ENCODE measurements at regions not wholly inside any gene's neighbourhood (a gene's known extent, or its start where the extent isn't known, plus 50 kb on each side); places are given as distances from the start of the nearest gene placed in this dataset.

- no peak for DNase-seq
- TF ChIP-seq CTCF (IDR thresholded peaks at IDR 0.05; ENCODE audit: partially characterized antibody, unreplicated experiment) = no peak
- Mint-ChIP-seq H3K36me3 (ENCODE audit: unreplicated experiment) (no peaks in the 10 kb centered on the region), H3K9me3 (ENCODE audit: unreplicated experiment) (no peaks in the 10 kb centered on the region), H3K27me3 (ENCODE audit: unreplicated experiment) (no peaks in the 10 kb centered on the region), H3K27ac (ENCODE audit: unreplicated experiment) (no peak overlapping the region), H3K4me1 (ENCODE audit: low read depth, unreplicated experiment) (peaks cover 5% of the 10 kb centered on the region), H3K4me3 (ENCODE audit: unreplicated experiment) (no peak overlapping the region)
Observed at GRCh38 chr6:144359783-144360182, 74.6 kb downstream of the UTRN start.

- Mint-ChIP-seq H3K4me3 (ENCODE audit: unreplicated experiment) (no peak overlapping the region), H3K27me3 (ENCODE audit: unreplicated experiment) (no peaks in the 10 kb centered on the region), H3K36me3 (ENCODE audit: unreplicated experiment) (no peaks in the 10 kb centered on the region), H3K9me3 (ENCODE audit: unreplicated experiment) (no peaks in the 10 kb centered on the region), H3K4me1 (ENCODE audit: low read depth, unreplicated experiment) (peaks cover 5% of the 10 kb centered on the region), H3K27ac (ENCODE audit: unreplicated experiment) (no peak overlapping the region)
- TF ChIP-seq CTCF (IDR thresholded peaks at IDR 0.05; ENCODE audit: partially characterized antibody, unreplicated experiment) = no peak
- DNase-seq = no peak
Observed at GRCh38 chr6:144360401-144360800, 75.3 kb downstream of the UTRN start.

- TF ChIP-seq CTCF (IDR thresholded peaks at IDR 0.05; ENCODE audit: partially characterized antibody, unreplicated experiment) = no peak
- H3K9me3 Mint-ChIP-seq (ENCODE audit: unreplicated experiment) = no peaks in the 10 kb centered on the region
- no peaks in the 10 kb centered on the region for H3K27me3 Mint-ChIP-seq (ENCODE audit: unreplicated experiment)
- no peaks in the 10 kb centered on the region for H3K36me3 Mint-ChIP-seq (ENCODE audit: unreplicated experiment)
- H3K27ac Mint-ChIP-seq (ENCODE audit: unreplicated experiment) = no peak overlapping the region
- H3K4me3 Mint-ChIP-seq (ENCODE audit: unreplicated experiment) = no peak overlapping the region
- DNase-seq = no peak
- H3K4me1 Mint-ChIP-seq (ENCODE audit: low read depth, unreplicated experiment) = peaks cover 5% of the 10 kb centered on the region
Observed at GRCh38 chr6:144361016-144361415, 75.9 kb downstream of the UTRN start.

GRCh38 chr6:144362042-144363018, 77.2 kb downstream of the UTRN start:
- no peak for TF ChIP-seq CTCF (IDR thresholded peaks at IDR 0.05; ENCODE audit: partially characterized antibody, unreplicated experiment)
- no peak overlapping the region for H3K4me3 Mint-ChIP-seq (ENCODE audit: unreplicated experiment)
- H3K9me3 Mint-ChIP-seq (ENCODE audit: unreplicated experiment) = no peaks in the 10 kb centered on the region
- DNase-seq = no peak
- H3K36me3 Mint-ChIP-seq (ENCODE audit: unreplicated experiment) = no peaks in the 10 kb centered on the region
- peaks cover 5% of the 10 kb centered on the region for H3K4me1 Mint-ChIP-seq (ENCODE audit: low read depth, unreplicated experiment)
- no peak overlapping the region for H3K27ac Mint-ChIP-seq (ENCODE audit: unreplicated experiment)
- H3K27me3 Mint-ChIP-seq (ENCODE audit: unreplicated experiment) = no peaks in the 10 kb centered on the region

- Mint-ChIP-seq H3K4me1 (ENCODE audit: low read depth, unreplicated experiment) (peaks cover 5% of the 10 kb centered on the region), H3K9me3 (ENCODE audit: unreplicated experiment) (no peaks in the 10 kb centered on the region), H3K36me3 (ENCODE audit: unreplicated experiment) (no peaks in the 10 kb centered on the region), H3K4me3 (ENCODE audit: unreplicated experiment) (no peak overlapping the region), H3K27ac (ENCODE audit: unreplicated experiment) (no peak overlapping the region), H3K27me3 (ENCODE audit: unreplicated experiment) (no peaks in the 10 kb centered on the region)
- TF ChIP-seq CTCF (IDR thresholded peaks at IDR 0.05; ENCODE audit: partially characterized antibody, unreplicated experiment) = no peak
- no peak for DNase-seq
Observed at GRCh38 chr6:144364208-144364720, 79.1 kb downstream of the UTRN start.
